Heart left ventricle (tissue), 16 donors: ENCODE measurements at regions not wholly inside any gene's neighbourhood (a gene's known extent, or its start where the extent isn't known, plus 50 kb on each side); places are given as distances from the start of the nearest gene placed in this dataset.
A peak's percentile ranks its signal among the peaks of the same experiment; 100 is the strongest.

Experiments
- ATAC-seq, 4 donors: fragments of 200-7000 bp; cut with Tn5 transposase; one replicate each; pipeline ENCODE4 v1.9.1; 2020 to 2022; ENCODE audit warnings: moderate library complexity in 4 of 4, mild to moderate bottlenecking in 3 of 4, moderate number of reproducible peaks in 1 of 4
- DNase-seq, 5 donors: peaks; one replicate each; pipeline ENCODE4 v3.0.0-alpha.2; 2020
- H3K27ac ChIP-seq, 12 donors: fragments of 200-600 bp; sonication (generic) in 4 of 12; one replicate each; pipeline versions ENCODE4 v1.5.0 to v1.8.0; 2016 to 2022; ENCODE audit warnings: mild to moderate bottlenecking in 2 of 12
- H3K27me3 ChIP-seq, 9 donors: fragments of 200-600 bp; sonication (generic) in 2 of 9; one replicate each; pipeline versions ENCODE4 v1.5.1 to v1.8.0; 2016 to 2022; ENCODE audit warnings: mild to moderate bottlenecking in 3 of 9
- H3K36me3 ChIP-seq, 9 donors: fragments of 200-600 bp; sonication (generic) in 2 of 9; one replicate each; pipeline versions ENCODE4 v1.5.0 to v1.8.0; 2018 to 2022; ENCODE audit warnings: mild to moderate bottlenecking in 2 of 9
- H3K4me1 ChIP-seq, 12 donors: fragments of 200-600 bp; sonication (generic) in 4 of 12; one replicate each; pipeline versions ENCODE4 v1.5.0 to v1.8.0; 2016 to 2022; ENCODE audit warnings: mild to moderate bottlenecking in 3 of 12
- H3K4me3 ChIP-seq, 12 donors: fragments of 200-600 bp; sonication (generic) in 4 of 12; one replicate each; pipeline versions ENCODE4 v1.5.0 to v1.8.0; 2017 to 2022; ENCODE audit warnings: mild to moderate bottlenecking in 9 of 12, moderate library complexity in 4 of 12
- H3K9me3 ChIP-seq, 12 donors: fragments of 200-600 bp; sonication (generic) in 4 of 12; one replicate each; pipeline versions ENCODE4 v1.5.0 to v1.8.0; 2016 to 2022; ENCODE audit warnings: mild to moderate bottlenecking in 1 of 12
- POLR2A ChIP-seq, 2 donors: fragments of 450-650 bp; IDR thresholded peaks; one replicate each; pipeline ENCODE4 v1.6.1; 2017; ENCODE audit warnings: antibody characterized with exemption in 2 of 2, mild to moderate bottlenecking in 2 of 2, moderate library complexity in 2 of 2
- WGBS, 4 donors: extraction: QIAGEN DNeasy Blood & Tissue Kit in 2 of 4; methylation state at CpG; one replicate each; pipeline versions ENCODE4 v1.1.5 to v1.1.7; 2013 to 2018; 5-methylcytosine and 5-hydroxymethylcytosine counted together
- intact Hi-C, 10 donors: fragments of 100-400 bp; cut with DNase I; formaldehyde crosslinking; loops; one replicate each; pipeline versions ENCODE4 v1.11.1 to v1.14.2; 2022
- TF ChIP-seq, protein P1 (sequence below), 12 donors: fragments of 200-600 bp; sonication (generic) in 4 of 12; IDR thresholded peaks; one replicate each; pipeline versions ENCODE4 v1.5.0 to v1.8.0; 2018 to 2022; ENCODE audit warnings: antibody characterized with exemption in 12 of 12, mild to moderate bottlenecking in 5 of 12
- donor health status: ischemic (EF 13 %, LVEDD 7.1; RV severe dilation, severe dysfunction).
- donor health status: healthy with polysubstance abuse.
- donor health status: DM: no; HTN: yes; CAD: no.
- donor health status: DM: no; HTN: no; CAD: no.
- donor health status: ischemic (EF 25% LVEDD 6.9; RV normal size, moderate dysfunction).
- donor health status: ischemic (EF 25% LVEDD 5.7; RV mildly dilated, moderate dysfunction).
- donor health status: healthy.
- donor health status: DM: yes; HTN: yes; CAD: no.
- donor health status: ischemic (EF 35%, LVEDD 5.7; RV mildly dilated, moderate dysfunction).
- donor health status: nonischemic (EF 11% LVEDD 7.7; RV severe dilation, severe dysfunction).
- donor health status: DM: yes; HTN: yes; CAD: no.
- donor health status: PGD.
- donor health status: ischemic (EF 29% LVEDD 5.4; RV normal size, mild dysfunction).
- donor health status: nonischemic (EF 23%, LVEDD 6.1; RV moderate dilation, normal function).

DNA sequence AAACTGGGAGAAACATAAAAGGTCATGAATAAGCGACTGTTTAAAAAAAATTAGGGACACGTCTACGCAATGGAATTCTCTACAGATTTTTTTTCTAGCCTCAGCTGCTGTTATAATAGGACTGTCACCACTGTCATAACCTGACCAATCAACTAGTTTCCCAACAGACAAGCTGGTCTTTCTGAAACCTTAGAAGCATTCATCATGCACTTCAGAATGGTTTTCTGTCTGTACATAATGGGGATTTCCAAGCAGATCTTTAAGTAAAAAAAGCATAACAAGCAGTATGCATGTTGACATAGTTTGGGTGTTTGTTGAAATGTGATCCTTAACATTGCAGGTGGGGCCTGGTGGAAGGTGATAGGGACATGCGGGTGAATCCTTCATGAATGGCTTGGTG lies 58.3 kb upstream of the SEMA6A start:
- TF ChIP-seq, protein P1, sequence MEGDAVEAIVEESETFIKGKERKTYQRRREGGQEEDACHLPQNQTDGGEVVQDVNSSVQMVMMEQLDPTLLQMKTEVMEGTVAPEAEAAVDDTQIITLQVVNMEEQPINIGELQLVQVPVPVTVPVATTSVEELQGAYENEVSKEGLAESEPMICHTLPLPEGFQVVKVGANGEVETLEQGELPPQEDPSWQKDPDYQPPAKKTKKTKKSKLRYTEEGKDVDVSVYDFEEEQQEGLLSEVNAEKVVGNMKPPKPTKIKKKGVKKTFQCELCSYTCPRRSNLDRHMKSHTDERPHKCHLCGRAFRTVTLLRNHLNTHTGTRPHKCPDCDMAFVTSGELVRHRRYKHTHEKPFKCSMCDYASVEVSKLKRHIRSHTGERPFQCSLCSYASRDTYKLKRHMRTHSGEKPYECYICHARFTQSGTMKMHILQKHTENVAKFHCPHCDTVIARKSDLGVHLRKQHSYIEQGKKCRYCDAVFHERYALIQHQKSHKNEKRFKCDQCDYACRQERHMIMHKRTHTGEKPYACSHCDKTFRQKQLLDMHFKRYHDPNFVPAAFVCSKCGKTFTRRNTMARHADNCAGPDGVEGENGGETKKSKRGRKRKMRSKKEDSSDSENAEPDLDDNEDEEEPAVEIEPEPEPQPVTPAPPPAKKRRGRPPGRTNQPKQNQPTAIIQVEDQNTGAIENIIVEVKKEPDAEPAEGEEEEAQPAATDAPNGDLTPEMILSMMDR (IDR thresholded peaks at IDR 0.05) = no peak
- no peak for TF ChIP-seq POLR2A (IDR thresholded peaks at IDR 0.05)
- ATAC-seq (no peak), DNase-seq (no peak)
- intact Hi-C loops = no loop called here
- Histone ChIP-seq H3K27me3 (no peaks in the 10 kb centered on the region), H3K4me1 (no peaks in the 10 kb centered on the region), H3K27ac (no peak overlapping the region), H3K36me3 (no peaks in the 10 kb centered on the region), H3K4me3 (no peak overlapping the region), H3K9me3 (no peaks in the 10 kb centered on the region)
- WGBS, 4 donors = 79 to 85% (median 82%) methylated on average over 4 of the region's 4 CpGs

DNA sequence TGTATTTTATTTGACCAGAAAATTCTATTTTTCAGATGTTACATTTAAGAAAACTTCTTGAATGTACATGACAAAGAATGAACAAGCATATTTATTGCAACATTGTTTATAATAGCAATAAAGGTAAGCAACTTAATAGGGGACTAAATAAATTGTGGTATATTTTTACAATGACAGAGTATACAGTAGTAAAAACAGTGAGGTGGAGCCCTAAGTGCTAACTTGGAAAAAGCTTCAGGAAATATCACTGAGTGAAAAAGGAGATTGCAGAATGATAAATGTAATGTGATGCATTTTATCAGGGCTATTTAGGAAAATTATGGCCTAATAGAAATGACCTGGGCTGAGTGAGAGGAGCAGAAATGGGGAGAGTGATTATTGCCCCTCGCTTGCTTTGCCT lies 56.5 kb upstream of the SEMA6A start:
- H3K36me3 ChIP-seq = no peaks in the 10 kb centered on the region
- no peaks in the 10 kb centered on the region for H3K27me3 ChIP-seq
- no peak for TF ChIP-seq POLR2A (IDR thresholded peaks at IDR 0.05)
- TF ChIP-seq, protein P1 (IDR thresholded peaks at IDR 0.05) = no peak
- H3K4me3 ChIP-seq = no peak overlapping the region
- intact Hi-C loops = no loop called here
- H3K4me1 ChIP-seq = peaks cover 0 to 10% (median 3%) of the 10 kb centered on the region in 12 donors
- 93 to 100% (median 98%) methylated on average over 1 of the region's 1 CpG for WGBS, 4 donors
- H3K27ac ChIP-seq = no peak overlapping the region
- ATAC-seq = no peak
- no peaks in the 10 kb centered on the region for H3K9me3 ChIP-seq
- no peak for DNase-seq

GRCh38 chr5:116629168-116629567 lies 54.5 kb upstream of the SEMA6A start:
- no peak for ATAC-seq
- intact Hi-C loops = loop anchor here in 1 of 10 donors (5.0 kb wide), 1 partner anchor 52 kb away; no protein-coding TSS in a partner anchor
- no peak overlapping the region for H3K4me3 ChIP-seq
- no peaks in the 10 kb centered on the region for H3K27me3 ChIP-seq
- DNase-seq = no peak
- no peaks in the 10 kb centered on the region for H3K9me3 ChIP-seq
- H3K36me3 ChIP-seq = no peaks in the 10 kb centered on the region
- 94 to 100% (median 98%) methylated on average over 2 of the region's 2 CpGs for WGBS, 4 donors
- no peak overlapping the region for H3K27ac ChIP-seq
- H3K4me1 ChIP-seq = peaks cover 0 to 21% (median 7%) of the 10 kb centered on the region in 12 donors
- TF ChIP-seq, protein P1 (IDR thresholded peaks at IDR 0.05) = no peak
- TF ChIP-seq POLR2A (IDR thresholded peaks at IDR 0.05) = no peak

DNA sequence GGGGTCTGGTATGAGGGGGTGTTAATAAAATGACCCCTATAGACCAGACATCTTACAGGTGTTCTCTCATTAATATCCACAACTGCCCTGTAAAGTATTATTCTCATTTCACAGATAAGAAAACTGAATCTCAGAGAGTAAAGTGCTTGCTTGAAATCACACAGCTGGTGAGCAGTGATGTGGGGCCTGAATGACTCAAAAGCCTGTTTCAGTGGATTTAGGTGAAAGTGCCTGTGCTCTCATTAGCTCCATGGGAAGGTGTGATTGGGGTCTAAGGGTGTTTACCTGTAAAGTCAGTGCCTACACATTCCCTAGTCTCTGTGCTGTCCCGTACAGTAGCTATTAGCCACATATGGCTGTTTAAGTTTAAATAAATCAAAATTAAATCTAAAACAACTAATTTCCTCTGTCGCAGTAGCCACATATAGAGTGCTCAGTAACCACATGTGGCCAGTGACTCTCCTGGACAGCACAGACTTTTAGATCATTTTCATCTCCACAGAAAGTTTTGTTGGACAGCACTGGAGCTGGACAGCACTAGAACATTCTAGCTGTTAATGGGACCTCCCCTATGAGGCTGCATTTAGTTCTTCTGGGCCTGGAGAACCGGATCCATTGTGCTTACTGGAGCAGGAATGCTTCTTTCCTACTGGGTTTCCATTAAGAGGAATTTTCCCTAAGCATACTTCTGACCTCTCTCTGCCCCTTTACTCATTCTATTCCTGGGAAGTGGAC lies 52.5 kb upstream of the SEMA6A start:
- TF ChIP-seq, protein P1 (IDR thresholded peaks at IDR 0.05) = no peak
- Histone ChIP-seq H3K27ac (peak overlapping the region in 9 of 12 donors; percentile 25 to 76 (median 57)), H3K36me3 (no peaks in the 10 kb centered on the region), H3K4me1 (peaks cover 0 to 21% (median 7%) of the 10 kb centered on the region in 12 donors), H3K9me3 (no peaks in the 10 kb centered on the region), H3K4me3 (no peak overlapping the region), H3K27me3 (no peaks in the 10 kb centered on the region)
- ATAC-seq (peak in 1 of 4 donors; percentile 19), DNase-seq (no peak)
- 95 to 100% (median 98%) methylated on average over 3 of the region's 3 CpGs for WGBS, 4 donors
- intact Hi-C loops = loop anchor here in 1 of 10 donors (5.0 kb wide), 1 partner anchor 50 kb away; no protein-coding TSS in a partner anchor
